Left colon (tissue), 2 donors: ENCODE measurements at regions not wholly inside any gene's neighbourhood (a gene's known extent, or its start where the extent isn't known, plus 50 kb on each side); places are given as distances from the start of the nearest gene placed in this dataset.

Experiments used
- ATAC-seq: fragments of 200-7000 bp; cut with Tn5 transposase; one replicate; pipeline ENCODE4 v1.9.1; 2020; ENCODE audit warnings: mild to moderate bottlenecking, moderate library complexity
- DNase-seq, 2 donors: peaks; one replicate each; pipeline ENCODE4 v3.0.0-alpha.2; 2020
- intact Hi-C, 2 donors: fragments of 100-400 bp; cut with DNase I in 1 of 2; cut with micrococcal nuclease in 1 of 2; formaldehyde crosslinking; loops; one replicate each; pipeline versions ENCODE4 v1.11.2 to v1.14.0; 2022; cut with DNase I, micrococcal nuclease
- donor health status: DM: no; HTN: no; CAD: no.
- donor health status: DM: yes; HTN: yes; CAD: no.

DNA sequence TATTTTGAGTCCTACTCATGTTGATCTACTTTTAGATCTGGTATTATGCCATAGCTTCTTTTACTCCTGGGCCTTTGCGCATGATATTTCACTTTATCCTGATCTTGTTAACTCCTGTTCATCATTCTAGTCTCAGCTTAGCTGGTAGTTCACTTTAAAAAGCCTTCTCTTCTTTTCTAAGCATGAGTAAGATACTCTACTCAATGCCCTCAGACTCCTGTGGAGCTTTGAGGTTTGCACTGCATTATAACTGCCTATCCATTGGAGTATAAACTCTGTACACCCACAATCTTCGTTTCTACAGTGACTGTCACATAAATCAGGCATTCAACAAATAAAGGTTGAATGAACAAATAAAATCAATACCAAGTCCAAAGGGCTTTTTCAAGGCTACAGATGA, 357.9 kb upstream of the KCNH8 start:
- DNase-seq (no peak), ATAC-seq (no peak)
- intact Hi-C loops: no loop called here

GRCh38 chr3:18789734-18790133, 358.6 kb upstream of the KCNH8 start:
- DNase-seq (no peak), ATAC-seq (no peak)
- intact Hi-C loops: no loop called here

- intact Hi-C loops: no loop called here
- ATAC-seq: no peak
- DNase-seq: no peak
Observed at GRCh38 chr3:18787441-18787840, 360.9 kb upstream of the KCNH8 start.

GRCh38 chr3:18786650-18787323, 361.5 kb upstream of the KCNH8 start:
- ATAC-seq (no peak), DNase-seq (no peak)
- intact Hi-C loops: no loop called here

DNA sequence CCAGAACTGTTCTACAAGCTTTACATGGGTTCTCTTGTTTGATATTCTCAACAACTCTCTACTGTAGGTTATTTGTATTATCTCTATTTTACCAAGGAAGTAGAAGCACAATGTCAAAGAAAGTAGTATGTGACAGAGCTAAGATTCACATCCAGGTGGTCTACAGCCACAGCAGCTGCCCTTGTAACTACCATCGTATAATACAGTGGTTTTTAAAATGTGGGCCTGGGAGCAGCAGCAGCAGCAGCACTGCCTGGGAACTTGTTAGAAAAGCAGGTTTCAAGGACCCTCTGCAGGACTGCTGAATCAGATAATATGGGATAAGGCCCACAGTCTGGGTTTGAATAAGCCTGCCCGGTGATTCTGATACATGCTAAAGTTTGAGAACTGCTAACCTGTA, 357.1 kb upstream of the SATB1 start:
- DNase-seq (no peak), ATAC-seq (no peak)
- intact Hi-C loops: no loop called here

GRCh38 chr3:18780959-18781358, 355.8 kb upstream of the SATB1 start:
- DNase-seq (no peak), ATAC-seq (no peak)
- intact Hi-C loops: no loop called here

DNA sequence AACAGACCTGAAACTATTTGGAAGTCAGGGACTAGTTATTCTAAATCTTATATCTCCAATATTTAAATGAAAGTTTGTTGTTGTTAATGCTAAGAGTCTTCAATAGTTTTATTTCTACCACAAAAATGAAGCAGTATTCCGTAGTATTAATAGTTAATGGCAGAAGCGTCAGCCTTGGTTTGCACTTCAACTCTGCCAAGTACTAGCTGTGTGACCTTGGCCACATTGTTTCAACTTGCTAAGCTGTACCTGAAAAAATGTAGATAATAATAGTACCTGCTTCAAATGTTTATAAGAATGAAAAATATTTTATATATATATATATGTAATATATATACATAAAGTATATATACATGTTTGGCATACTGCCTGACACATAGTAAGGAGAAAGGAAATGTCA, 354.6 kb upstream of the SATB1 start:
- intact Hi-C loops: no loop called here
- DNase-seq (no peak), ATAC-seq (no peak)

DNA sequence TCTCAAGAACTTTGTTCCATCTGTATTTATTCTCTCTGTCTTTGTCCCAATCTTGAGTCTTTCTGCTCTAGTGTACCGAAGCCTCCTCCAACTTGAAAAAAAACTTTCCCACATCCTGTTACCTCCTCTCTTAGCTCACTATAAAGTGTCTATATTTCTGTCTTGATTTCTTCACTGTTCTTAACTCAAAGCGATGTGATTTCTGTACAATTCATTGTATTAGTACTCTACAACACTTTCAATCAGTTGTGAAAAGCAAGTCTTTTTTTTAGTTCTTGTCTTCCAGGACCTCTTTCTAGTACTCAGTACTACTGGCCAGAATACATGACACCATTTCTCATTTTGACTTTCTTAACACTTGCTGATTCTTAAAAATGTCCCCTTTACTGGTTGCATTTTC, 353.5 kb upstream of the SATB1 start:
- intact Hi-C loops: no loop called here
- no peak for DNase-seq
- ATAC-seq: no peak

- no peak for ATAC-seq
- no peak for DNase-seq
- intact Hi-C loops: no loop called here
Observed at GRCh38 chr3:18778094-18778493, 353.0 kb upstream of the SATB1 start.

DNA sequence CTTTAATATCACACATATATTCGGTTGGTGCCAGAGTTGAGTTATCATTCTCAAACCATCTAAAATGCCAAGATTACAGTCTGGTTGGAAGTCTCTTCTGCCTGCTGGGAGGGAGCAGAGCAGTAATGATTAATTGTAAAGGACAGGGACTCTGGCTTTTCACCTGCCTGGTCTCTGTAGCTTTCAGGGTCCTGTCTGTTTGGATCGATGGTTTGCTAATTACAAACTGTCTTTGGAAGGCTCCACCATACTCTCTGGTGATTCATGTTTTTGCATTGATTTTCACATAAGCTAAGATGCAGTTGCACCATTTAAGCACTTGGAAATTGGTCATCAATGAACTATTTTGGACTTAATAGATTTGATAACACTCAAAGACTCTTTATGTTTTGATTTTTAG, 350.4 kb upstream of the SATB1 start:
- ATAC-seq: no peak
- intact Hi-C loops: no loop called here
- DNase-seq: no peak

DNA sequence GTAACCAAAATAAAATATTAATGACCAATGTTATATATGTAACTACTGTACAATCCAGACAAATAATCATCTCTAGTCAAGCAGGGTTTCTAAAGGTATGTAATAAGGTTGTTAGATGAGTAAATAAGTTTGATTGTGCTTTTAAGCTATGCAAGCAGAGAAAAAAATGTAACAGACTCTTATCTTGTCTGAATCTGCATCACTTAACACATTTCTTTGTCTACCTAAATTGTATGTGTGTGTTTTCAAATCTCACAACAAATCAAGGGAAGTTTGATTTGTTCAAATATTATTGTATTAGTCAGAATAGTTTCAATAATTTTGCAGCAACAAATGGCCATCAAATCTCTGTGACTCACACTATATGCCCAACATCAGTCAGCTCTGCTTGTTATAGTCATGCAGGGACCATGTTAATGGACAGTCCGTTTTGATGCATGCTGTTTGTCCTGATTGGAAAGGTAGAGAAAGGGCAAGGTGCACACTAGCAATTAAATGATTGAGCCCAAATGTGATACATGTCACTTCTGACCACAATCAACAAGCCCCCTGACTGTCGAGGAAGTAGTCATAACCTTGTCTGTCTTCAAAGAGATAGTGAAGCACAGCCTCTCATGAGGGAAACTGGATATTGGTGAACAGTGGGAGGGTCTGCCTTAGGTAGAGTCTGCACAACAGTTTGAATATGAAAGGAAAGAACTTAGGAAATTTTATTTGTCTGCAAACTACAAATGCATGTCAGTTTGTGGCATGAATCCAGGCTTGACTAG, 349.4 kb upstream of the SATB1 start:
- intact Hi-C loops: no loop called here
- DNase-seq: no peak
- no peak for ATAC-seq

DNA sequence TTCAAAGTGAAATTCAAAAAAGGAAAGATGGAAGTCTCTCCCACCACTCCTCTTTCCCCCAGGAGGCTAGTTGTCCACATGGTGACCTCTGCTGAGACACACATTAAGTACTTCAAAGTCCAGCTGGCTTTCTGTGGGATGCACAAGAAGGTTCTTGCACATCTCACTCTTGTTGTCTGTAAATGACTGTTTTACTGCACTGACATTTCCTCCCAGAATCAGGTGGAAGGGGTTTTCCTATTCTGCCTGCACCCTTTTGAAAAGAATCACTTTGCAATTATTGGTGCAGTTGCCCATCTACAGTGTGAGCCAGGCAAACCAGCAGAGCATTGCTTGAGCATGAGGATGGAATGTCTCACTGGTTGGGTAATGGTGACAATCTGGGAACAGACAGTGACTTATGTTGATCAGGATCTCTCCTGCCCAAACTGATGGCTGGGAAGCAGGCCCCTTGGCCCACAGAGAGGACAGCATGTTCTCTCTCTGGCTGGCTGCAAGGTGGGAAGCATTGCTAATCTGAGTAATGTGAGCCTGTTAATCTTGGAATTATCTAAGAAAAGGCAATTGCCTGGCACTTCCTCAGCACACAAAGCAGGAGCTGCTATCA, 347.7 kb upstream of the SATB1 start:
- intact Hi-C loops: no loop called here
- ATAC-seq (no peak), DNase-seq (no peak)

DNA sequence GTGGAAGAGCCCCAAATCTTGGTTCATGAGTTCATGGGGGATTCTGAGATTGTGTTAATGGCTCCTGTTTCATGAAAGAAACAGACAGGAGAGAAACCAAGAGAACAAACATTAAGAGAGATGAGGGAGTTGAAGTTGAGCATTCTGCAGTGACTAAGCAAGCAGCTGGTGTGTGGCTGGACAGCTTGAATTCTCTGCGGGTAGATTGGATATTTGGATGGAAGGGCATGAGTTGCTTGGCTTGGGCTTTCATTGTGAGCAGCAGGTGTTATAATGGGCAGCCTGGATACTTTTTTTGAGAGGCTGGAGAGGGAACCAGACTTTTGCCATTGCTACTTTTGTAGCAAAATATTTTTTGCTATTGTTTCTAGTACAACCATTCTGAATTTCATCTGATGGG, 346.8 kb upstream of the SATB1 start:
- no peak for DNase-seq
- intact Hi-C loops: no loop called here
- no peak for ATAC-seq

DNA sequence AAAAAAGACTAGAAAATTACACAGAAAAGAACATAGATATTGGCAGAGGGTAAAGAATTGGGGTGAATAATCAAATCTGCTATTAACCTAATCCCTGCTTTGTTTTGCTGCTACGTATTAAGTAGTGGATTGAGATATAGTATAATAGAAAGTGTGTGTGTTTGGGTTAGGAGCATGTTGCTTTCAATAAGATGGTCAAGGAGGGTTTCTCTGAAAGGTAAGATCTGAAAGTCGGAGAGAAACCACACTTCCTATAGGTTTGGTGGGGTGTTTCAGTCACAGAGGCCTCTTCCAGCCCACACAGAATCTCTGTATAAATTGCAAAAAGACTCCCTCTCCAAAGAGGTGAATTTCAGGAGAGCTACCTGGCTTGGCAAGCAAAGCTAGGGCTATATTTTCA, 345.7 kb upstream of the SATB1 start:
- DNase-seq (no peak), ATAC-seq (no peak)
- intact Hi-C loops: no loop called here

- peak; percentile 75 for ATAC-seq
- intact Hi-C loops: no loop called here
- no peak for DNase-seq
Observed at GRCh38 chr3:18767756-18768303, 342.7 kb upstream of the SATB1 start.

DNA sequence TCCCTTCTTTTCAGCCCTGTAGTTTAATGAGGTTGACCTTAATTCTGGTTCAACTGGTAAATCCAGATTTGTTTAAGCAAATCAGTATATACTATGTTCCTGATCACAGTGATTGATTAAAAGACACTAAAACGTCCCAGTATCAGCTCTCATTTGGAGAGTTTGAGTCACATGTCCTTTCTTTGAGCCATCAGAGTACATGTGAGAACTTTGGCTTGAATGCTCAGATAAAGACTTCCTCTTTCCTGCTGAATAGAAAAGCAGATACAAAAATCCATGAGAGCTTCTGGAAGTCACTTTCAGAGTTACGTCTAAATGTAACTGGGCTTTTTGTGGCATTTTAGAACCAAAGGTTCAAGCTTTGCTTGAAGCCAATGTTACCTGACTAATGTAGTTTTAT, 341.8 kb upstream of the SATB1 start:
- DNase-seq (no peak), ATAC-seq (peak; percentile 52)
- intact Hi-C loops: no loop called here

- no peak for ATAC-seq
- intact Hi-C loops: no loop called here
- no peak for DNase-seq
Observed at GRCh38 chr3:18765662-18766061, 340.5 kb upstream of the SATB1 start.

GRCh38 chr3:18765161-18765560, 340.0 kb upstream of the SATB1 start:
- DNase-seq: no peak
- intact Hi-C loops: no loop called here
- ATAC-seq: no peak

DNA sequence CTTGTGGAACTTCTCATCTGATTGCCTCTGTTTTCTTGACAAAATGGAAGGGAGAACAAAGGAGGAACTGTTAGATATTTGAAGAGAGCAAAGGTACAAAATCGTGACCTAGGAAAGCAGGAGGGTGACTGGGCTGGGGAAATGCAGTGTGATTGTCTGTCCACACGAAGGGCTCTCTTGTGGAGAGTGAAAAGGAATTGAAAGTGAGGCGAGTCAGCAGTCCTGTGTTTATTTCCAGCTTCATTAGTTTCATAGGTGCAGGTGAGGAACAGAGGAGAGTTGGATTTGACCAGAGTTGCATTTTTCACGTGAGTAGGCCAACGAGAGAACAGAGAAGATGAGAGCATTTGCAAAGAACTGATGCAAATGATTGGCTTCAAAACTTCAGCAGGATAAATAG, 336.4 kb upstream of the SATB1 start:
- intact Hi-C loops: no loop called here
- no peak for DNase-seq
- no peak for ATAC-seq

GRCh38 chr3:18758047-18758704, 333.0 kb upstream of the SATB1 start:
- DNase-seq (no peak), ATAC-seq (peak; percentile 97)
- intact Hi-C loops: no loop called here
